SKM-1 (cell line): ENCODE measurements at regions not wholly inside any gene's neighbourhood (a gene's known extent, or its start where the extent isn't known, plus 50 kb on each side); places are given as distances from the start of the nearest gene placed in this dataset.
"Not testable (repeated sequence)": the region's sequence is repeated elsewhere in the genome, so short reads cannot be mapped to it uniquely, and the experiment has no call there.

Experiments
- DNase-seq: peaks from one replicate; lab custom pipeline; 2025; ENCODE audit not compliant: unreplicated experiment; lab: John Stamatoyannopoulos, UW

DNA sequence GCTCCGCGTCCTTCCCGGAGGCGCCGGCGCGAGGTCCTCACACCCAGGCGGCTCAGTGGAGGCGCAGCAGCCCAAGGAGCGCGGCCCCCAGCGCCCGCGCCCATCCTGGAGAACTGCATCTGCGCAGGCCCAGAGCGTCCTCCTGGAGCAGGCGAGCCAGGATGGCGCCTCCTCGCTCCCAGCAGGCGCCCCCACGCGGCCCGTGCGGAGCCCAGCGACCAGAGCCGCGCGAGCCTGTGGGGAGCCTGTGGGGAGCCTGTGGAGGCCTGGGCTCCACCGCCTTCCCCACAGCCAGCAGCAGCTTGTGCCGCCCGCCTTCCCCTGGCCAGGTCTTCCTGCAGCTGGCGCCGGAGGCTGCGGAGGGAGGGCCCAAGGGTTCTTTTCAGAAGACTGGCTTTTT is 953.9 kb downstream of the TMEM121 start:
- DNase-seq = not testable (repeated sequence)

DNA sequence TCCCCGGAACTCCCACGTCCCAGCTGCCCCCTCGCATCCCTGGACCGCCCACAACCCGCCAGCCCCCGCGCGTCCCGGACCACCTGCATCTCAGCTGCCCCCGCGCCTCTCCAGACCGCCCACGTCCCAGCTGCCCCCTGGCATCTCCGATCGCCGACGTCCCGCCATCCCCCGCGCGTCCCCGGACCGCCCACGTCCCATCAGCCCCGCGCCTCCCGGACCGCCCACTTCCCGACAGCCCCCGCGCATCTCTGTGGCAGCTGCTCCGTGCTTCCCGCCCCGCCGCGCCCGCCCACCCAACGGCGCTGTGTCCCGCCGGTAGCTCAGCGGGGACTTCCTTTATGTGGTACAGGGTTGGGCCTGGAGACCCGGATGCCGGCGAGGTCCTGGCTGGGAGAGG is 955.8 kb downstream of the TMEM121 start:
- not testable (repeated sequence) for DNase-seq

- no peak for DNase-seq
Observed at GRCh38 chr14:106487600-106487999, 961.2 kb downstream of the TMEM121 start.

DNA sequence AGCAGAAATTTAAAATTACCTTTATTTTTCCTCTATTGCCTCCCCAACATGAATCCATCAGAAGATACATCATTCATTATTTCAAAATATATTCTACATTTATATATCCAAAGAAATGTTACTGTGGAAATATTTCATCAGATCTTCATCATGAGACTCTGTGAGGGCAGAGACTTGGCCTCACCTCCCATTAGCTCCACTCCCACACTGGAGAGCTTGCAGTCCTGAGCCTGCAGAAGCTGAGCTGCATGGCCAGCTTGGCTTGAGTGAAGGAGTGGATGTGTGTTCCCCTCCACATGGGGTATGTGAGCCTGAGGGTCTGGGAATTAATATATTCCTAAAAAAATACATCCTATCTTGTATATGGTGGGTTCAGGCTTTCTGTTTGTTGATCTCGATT is 961.9 kb downstream of the TMEM121 start:
- no peak for DNase-seq

DNA sequence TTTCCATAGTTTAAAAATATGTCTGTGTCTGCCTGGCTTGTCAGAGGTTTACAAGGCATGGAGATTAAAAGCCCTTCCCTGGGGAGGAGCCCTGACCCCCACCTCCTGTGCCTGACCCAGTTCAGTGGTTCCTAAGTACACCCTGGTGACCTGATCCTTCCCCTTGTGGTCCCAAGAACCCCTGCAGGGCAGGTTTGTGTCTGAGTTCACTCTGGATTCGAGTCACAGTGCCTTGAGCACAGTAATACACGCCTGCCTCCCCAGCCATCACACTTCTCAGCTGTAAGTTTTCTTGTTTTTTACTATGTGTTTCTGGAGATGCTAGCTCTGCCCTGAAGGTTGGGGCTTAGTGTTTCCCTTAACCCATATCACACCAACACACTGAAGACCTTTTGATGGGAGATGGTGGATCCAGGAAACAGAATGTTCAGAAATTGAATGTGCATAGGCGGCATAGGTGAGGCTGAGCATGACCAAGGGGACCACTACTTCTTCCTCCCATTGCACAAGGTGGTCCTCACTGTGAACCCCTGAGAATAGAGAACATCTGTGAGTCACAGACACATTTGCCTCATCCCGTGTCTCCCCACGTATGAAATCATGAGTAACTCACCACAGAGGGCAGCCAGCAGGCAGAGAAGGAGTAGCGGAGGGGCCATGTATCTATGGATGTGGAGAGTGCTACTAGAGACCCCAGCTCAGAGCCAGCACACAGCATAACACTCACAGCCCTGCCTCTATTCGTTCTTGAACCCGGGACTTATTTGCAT is 962.9 kb downstream of the TMEM121 start:
- no peak for DNase-seq

DNA sequence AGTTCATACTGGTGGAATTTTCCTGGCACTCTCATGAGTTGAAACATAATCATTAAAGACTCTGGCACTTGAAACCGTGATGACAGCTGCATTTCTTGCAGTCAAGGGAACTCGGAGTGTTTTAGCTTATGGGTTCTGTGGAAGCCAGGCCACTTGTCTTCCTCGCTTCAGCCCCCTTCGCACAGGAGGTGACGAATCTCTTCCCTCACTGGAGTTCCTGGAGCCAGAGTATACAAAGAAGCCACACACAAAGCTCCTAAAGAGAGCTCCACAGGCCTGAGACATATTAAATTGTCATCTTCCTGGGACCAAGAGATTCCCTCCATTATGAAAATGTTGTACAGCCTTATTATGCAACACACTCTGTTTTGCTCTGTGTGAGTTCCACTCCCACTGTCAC is 964.1 kb downstream of the TMEM121 start:
- DNase-seq = no peak

DNA sequence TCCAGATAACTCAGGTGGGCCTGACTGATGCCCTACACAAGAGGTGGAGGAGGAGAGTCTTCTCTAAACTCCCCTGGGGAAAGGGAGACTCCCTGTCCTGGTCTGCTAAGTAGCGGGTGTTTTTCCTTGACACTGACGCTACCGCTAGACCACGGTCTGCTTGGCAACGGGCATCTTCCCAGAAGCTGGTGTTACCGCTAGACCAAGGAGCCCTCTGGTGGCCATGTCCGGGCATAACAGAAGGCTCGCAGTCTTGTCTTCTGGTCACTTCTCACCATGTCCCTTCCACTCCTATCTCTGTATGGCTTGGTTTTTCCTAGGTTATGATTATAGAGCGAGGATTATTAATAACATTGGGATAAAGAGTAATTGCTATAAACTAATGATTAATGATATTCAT is 965.5 kb downstream of the TMEM121 start:
- no peak for DNase-seq

DNA sequence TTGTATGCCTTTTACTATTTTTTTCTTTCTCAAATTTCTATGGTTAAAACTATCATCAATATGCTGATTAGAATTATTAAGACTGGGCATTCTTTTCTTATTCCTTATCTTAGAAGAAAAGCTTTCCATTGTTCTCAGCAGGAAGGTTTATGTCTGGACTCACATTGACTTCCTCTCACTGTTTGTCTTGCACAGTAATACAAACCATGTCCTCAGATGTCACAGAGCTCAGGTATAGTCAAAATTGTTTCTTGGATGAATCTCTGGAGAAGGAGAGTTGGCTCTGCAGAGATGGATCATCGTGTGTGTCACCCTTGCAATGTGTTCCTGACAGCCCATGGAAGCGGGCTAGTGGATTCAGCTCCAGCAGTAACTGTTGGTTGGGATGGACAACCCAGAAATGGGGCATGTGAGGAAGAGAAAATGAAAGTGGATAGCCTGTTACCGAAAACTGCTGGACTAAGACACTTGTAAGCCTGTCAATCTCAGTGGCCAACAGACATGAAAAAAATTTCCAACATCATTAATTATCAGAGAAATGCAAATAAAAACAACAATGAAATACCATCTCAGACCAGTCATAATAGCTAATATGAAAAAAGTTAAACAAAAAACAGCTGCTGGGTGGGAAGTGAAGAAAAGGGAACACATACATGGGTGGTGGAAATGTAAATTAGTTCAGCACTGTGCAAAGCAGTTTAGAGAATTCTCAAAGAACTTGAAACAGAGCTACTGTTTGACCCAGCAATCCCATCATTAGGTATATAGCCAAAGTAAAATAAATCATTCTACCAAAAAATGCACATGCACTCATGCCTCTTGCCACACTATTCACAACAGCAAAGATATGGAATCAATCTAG is 967.8 kb downstream of the TMEM121 start:
- DNase-seq = no peak

DNA sequence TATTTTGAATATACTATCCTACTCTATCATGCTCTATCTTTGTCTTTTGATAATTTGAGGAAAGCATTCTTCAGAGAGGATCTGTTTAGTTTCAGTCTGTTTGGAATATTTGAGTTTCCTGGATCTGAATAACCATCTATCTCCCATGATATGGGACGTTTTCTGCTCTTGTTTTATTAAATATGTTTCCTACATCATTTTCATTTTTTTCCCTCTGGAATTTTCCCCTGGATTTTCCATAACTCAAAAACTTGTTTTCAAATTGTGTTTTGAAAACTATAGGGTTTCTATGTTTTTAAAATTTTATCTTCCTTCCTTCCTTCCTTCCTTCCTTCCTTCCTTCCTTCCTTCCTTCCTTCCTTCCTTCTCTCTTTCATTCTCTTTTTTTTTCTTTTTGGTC is 974.2 kb downstream of the TMEM121 start:
- DNase-seq = no peak

GRCh38 chr14:106501898-106502297 is 975.5 kb downstream of the TMEM121 start:
- no peak for DNase-seq

DNA sequence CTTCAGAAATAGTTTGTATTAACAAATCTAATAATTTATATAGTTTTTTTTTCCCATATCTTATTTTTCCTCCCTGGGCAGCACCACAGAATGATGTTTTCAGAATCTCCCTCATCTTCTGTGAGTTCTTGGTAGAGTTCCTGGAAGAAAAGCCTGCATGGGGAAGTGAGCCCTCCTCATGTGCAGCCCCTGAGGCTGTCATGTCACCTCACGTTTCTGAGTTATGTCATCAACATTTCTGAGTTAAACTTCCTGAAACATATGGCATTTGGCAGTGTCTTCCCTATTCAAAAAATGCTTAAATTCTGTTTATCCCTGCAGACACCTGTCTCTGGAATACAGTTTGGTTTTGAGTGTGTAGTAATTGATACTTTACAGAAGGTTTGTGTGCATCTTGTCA is 979.0 kb downstream of the TMEM121 start:
- DNase-seq = no peak

- DNase-seq = no peak
Observed at GRCh38 chr14:106506881-106507305, 980.5 kb downstream of the TMEM121 start.

DNA sequence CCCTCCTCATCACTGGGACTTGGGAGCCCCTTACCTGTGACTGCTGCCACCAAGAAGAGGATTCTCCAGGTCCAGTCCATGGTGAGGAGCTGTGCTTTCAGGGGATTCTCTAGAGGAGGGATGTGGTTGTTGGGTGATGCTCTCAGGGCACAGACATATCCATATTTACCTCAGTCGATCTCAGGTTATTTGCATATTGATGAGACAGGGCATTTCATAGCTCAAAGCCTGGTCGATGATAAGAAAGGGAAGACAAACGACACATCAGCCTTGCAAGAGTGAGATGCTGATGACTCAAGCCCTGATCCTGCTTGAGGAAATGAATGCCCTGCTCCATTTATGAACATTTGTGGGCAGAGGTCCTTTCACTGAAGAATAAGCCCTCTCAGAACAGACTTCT is 981.0 kb downstream of the TMEM121 start:
- no peak for DNase-seq

DNA sequence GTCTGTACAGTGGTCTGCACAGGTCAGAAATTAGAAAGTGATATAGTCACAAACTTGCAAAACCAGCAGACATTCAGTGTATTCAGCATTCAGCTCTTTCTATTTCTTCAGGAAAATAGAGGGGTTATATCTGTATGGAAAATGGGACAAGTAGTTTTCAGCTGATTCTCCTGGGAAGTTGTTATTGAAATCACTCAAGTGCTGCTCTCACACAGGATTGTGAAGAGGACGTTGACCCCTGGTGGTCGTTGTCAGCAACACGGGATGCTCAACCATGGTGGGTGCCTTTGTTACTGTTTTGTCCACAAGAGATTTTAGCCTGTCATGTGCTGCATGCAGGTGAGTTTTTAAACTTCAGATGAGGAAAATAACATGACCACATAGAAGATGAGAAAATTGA is 981.8 kb downstream of the TMEM121 start:
- DNase-seq = no peak

DNA sequence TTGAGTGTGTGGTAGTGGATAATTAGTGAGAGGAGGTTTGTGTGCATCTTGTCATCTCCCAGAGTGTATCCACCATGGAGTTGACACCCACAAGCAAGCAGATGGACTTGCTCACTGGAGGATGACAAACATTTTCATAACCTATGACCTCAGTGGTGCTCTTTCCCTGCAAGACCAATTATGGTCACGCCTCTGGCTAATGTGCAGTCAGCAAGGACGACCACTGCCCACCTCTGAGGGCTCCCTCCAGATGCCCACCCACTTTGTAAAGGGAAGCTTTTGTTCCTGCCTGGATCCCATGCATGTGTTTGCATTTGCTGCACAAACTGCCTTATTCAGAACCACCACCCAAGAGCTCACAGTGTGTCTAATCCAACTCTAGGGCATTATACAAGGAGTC is 982.8 kb downstream of the TMEM121 start:
- no peak for DNase-seq

- DNase-seq = no peak
Observed at GRCh38 chr14:106509807-106510206, 983.4 kb downstream of the TMEM121 start.

DNA sequence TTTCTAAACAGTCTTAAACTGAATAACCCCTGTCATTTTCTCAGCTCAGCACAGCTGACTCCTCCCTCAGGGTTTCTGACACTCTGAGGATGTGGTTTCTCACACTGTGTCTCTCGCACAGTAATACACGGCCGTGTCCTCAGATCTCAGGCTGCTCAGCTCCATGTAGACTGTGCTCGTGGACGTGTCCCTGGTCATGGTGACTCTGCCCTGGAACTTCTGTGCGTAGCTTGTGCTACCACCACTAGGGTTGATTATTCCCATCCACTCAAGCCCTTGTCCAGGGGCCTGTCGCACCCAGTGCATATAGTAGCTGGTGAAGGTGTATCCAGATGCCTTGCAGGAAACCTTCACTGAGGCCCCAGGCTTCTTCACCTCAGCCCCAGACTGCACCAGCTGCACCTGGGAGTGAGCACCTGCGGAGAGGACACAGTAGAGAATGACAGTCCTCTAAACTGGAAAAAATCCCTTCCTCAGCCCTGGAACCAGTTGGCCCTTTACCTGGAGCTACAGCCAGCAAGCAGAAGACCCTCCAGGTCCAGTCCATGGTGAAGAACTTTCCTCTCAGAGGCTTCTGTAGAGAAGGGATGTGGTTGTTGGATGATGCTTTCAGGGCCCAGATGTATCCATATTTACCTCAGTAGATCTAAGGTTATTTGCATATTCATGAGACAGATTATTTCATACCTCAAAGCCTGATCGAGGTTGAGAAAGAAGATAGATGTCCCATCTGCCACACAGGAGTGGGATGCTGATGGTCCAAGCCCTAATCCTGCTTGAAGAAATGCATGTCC is 984.8 kb downstream of the TMEM121 start:
- no peak for DNase-seq

- DNase-seq = no peak
Observed at GRCh38 chr14:106511800-106512198, 985.4 kb downstream of the TMEM121 start.

DNA sequence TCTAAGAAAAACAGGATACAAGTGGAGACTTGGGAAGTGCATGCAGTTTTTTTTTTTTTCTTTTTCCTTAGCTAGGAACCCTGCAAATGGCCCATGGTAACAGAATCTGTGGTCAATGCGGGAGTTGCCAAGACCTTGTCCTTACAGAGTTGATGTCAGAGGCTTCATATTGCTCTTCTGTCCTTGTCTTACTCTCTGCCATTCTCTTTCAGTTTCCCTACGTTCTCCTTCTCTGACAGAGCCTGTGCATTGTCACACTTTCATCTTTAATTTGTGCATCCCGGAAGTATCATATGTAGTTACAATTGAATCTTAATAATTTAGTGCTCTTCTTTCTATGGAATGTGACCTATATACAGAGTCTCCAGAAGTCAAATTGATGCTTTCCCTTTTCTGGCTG is 986.9 kb downstream of the TMEM121 start:
- DNase-seq = no peak

GRCh38 chr14:106518054-106518943 is 991.9 kb downstream of the TMEM121 start:
- peak; percentile 14 for DNase-seq
